Activated CD4-positive, alpha-beta T cell treated with anti-CD3 and anti-CD28 coated beads, Interleukin-2, amount 50 U/mL, for 1 hour (primary cell): ENCODE measurements at regions not wholly inside any gene's neighbourhood (a gene's known extent, or its start where the extent isn't known, plus 50 kb on each side); places are given as distances from the start of the nearest gene placed in this dataset.

ENCODE experiments used
- DNase-seq: peaks from one replicate; pipeline ENCODE4 v3.0.0-alpha.2; 2020

GRCh38 chr2:217070611-217071010, 210.7 kb upstream of the TNP1 start:
- DNase-seq: no peak

- DNase-seq: no peak
Measured at GRCh38 chr2:217070043-217070430, 210.2 kb upstream of the TNP1 start.

GRCh38 chr2:217069263-217070042, 209.6 kb upstream of the TNP1 start:
- no peak for DNase-seq

GRCh38 chr2:217068677-217069250, 208.9 kb upstream of the TNP1 start:
- DNase-seq: no peak

GRCh38 chr2:217067787-217068186, 207.9 kb upstream of the TNP1 start:
- DNase-seq: no peak

- DNase-seq: no peak
Measured at GRCh38 chr2:217066510-217067270, 206.8 kb upstream of the TNP1 start.

GRCh38 chr2:217065695-217066405, 206.0 kb upstream of the TNP1 start:
- DNase-seq: no peak

- no peak for DNase-seq
Measured at GRCh38 chr2:217065012-217065290, 205.1 kb upstream of the TNP1 start.

GRCh38 chr2:217064234-217065011, 204.6 kb upstream of the TNP1 start:
- no peak for DNase-seq

GRCh38 chr2:217063238-217063755, 203.4 kb upstream of the TNP1 start:
- no peak for DNase-seq

- no peak for DNase-seq
Measured at GRCh38 chr2:217062768-217063167, 202.9 kb upstream of the TNP1 start.

GRCh38 chr2:217061916-217062505, 202.1 kb upstream of the TNP1 start:
- DNase-seq: no peak

- no peak for DNase-seq
Measured at GRCh38 chr2:217060951-217061547, 201.2 kb upstream of the TNP1 start.

GRCh38 chr2:217060516-217060915, 200.7 kb upstream of the TNP1 start:
- no peak for DNase-seq

GRCh38 chr2:217058791-217059755, 199.2 kb upstream of the TNP1 start:
- no peak for DNase-seq

GRCh38 chr2:217057773-217058172, 197.9 kb upstream of the TNP1 start:
- DNase-seq: no peak

- no peak for DNase-seq
Measured at GRCh38 chr2:217055624-217056023, 195.8 kb upstream of the TNP1 start.

GRCh38 chr2:217054791-217055190, 194.9 kb upstream of the TNP1 start:
- no peak for DNase-seq

- DNase-seq: no peak
Measured at GRCh38 chr2:217052856-217053577, 193.2 kb upstream of the TNP1 start.

- DNase-seq: no peak
Measured at GRCh38 chr2:217051416-217051815, 191.6 kb upstream of the TNP1 start.
